Neural cell (in vitro differentiated cells): ENCODE measurements at regions not wholly inside any gene's neighbourhood (a gene's known extent, or its start where the extent isn't known, plus 50 kb on each side); places are given as distances from the start of the nearest gene placed in this dataset.

Experiments
- H2AFZ ChIP-seq: fragments of 200-600, 300-800 bp; sonication (generic), shearing (Covaris generic); 2 replicates; pipeline ENCODE4 v1.6.0; 2014; ENCODE audit warnings: low read depth, mild to moderate bottlenecking, antibody characterized with exemption, low read length, moderate library complexity
- H3F3A ChIP-seq: fragments of 200-600 bp; shearing (Covaris generic); 2 replicates; pipeline ENCODE4 v1.6.1; 2016; ENCODE audit warnings: mild to moderate bottlenecking, moderate library complexity, mixed read lengths, antibody characterized with exemption, low read length; ENCODE audit not compliant: insufficient read depth, poor library complexity, severe bottlenecking
- H3K27ac ChIP-seq: fragments of 200-600, 300-800 bp; sonication (generic), shearing (Covaris generic); 2 replicates; pipeline ENCODE4 v1.5.1; 2014; ENCODE audit warnings: mild to moderate bottlenecking, low read length, moderate library complexity
- H3K27me3 ChIP-seq: fragments of 300-800, 200-600 bp; sonication (generic), shearing (Covaris generic); 2 replicates; pipeline ENCODE4 v1.6.0; 2014; ENCODE audit warnings: mild to moderate bottlenecking, low read depth, low read length, moderate library complexity; ENCODE audit not compliant: insufficient read depth
- H3K36me3 ChIP-seq: fragments of 300-800, 200-600 bp; sonication (generic), shearing (Covaris generic); 2 replicates; pipeline ENCODE4 v1.5.1; 2014; ENCODE audit warnings: mild to moderate bottlenecking, antibody characterized with exemption, low read length, moderate library complexity; ENCODE audit not compliant: insufficient read depth
- H3K4me2 ChIP-seq: fragments of 300-800, 200-600 bp; sonication (generic), shearing (Covaris generic); 2 replicates; pipeline ENCODE4 v1.6.0; 2014; ENCODE audit warnings: mild to moderate bottlenecking, low read length
- H3K4me3 ChIP-seq: fragments of 300-800, 200-600 bp; sonication (generic), shearing (Covaris generic); 2 replicates; pipeline ENCODE4 v1.5.1; 2014; ENCODE audit warnings: mild to moderate bottlenecking, low read length, moderate library complexity
- H3K79me2 ChIP-seq: fragments of 200-600 bp; shearing (Covaris generic); replicated peaks from 2 replicates; pipeline ENCODE4 v1.6.0; 2014; ENCODE audit warnings: mild to moderate bottlenecking, low read length, moderate library complexity; ENCODE audit not compliant: insufficient read depth
- H3K9ac ChIP-seq: fragments of 300-800, 200-600 bp; sonication (generic), shearing (Covaris generic); 2 replicates; pipeline ENCODE4 v1.6.1; 2016; ENCODE audit warnings: mild to moderate bottlenecking, low read length, mixed read lengths
- H3K9me2 ChIP-seq: fragments of 200-600 bp; shearing (Covaris generic); 2 replicates; pipeline ENCODE4 v1.6.1; 2016; ENCODE audit warnings: mild to moderate bottlenecking, low read length, mixed read lengths; ENCODE audit not compliant: insufficient read depth
- H3K9me3 ChIP-seq: fragments of 200-600, 300-800 bp; sonication (generic), shearing (Covaris generic); 2 replicates; pipeline ENCODE4 v1.6.1; 2016; ENCODE audit warnings: mild to moderate bottlenecking, mixed run types, low read length, moderate library complexity, mixed read lengths
- H4K20me1 ChIP-seq: fragments of 200-600 bp; shearing (Covaris generic); 2 replicates; pipeline ENCODE4 v1.6.1; 2016; ENCODE audit warnings: mild to moderate bottlenecking, mixed run types; ENCODE audit not compliant: insufficient read depth
- EP300 ChIP-seq: fragments of 450-650 bp; conservative IDR thresholded peaks from 2 replicates; pipeline ENCODE4 v1.6.1; 2014; ENCODE audit warnings: antibody characterized with exemption, mild to moderate bottlenecking, moderate library complexity; ENCODE audit not compliant: poor library complexity, severe bottlenecking
- EZH2 ChIP-seq: fragments of 200-600, 300-800 bp; shearing (Covaris generic), sonication (generic); IDR thresholded peaks from 2 replicates; pipeline ENCODE4 v1.6.1; 2014; ENCODE audit warnings: antibody characterized with exemption, low read length, borderline replicate concordance, mild to moderate bottlenecking; ENCODE audit not compliant: insufficient read depth, poor library complexity, severe bottlenecking
- MXI1 ChIP-seq: fragments of 450-650 bp; conservative IDR thresholded peaks from 2 replicates; pipeline ENCODE4 v1.6.1; 2014; ENCODE audit warnings: antibody characterized with exemption, mild to moderate bottlenecking; ENCODE audit not compliant: poor library complexity, severe bottlenecking
- POLR2AphosphoS5 ChIP-seq: IDR thresholded peaks from 2 replicates; pipeline ENCODE4 v1.6.1; 2012
- SMC3 ChIP-seq: fragments of 450-650 bp; conservative IDR thresholded peaks from 2 replicates; pipeline ENCODE4 v1.6.1; 2014; ENCODE audit warnings: antibody characterized with exemption, mild to moderate bottlenecking, moderate library complexity; ENCODE audit not compliant: poor library complexity
- TF ChIP-seq, protein P1 (sequence below): fragments of 450-650 bp; IDR thresholded peaks from 2 replicates; pipeline ENCODE4 v1.5.1; 2014; ENCODE audit warnings: antibody characterized with exemption, mild to moderate bottlenecking, moderate library complexity; ENCODE audit not compliant: poor library complexity, severe bottlenecking
- TF ChIP-seq, protein P2 (sequence below): IDR thresholded peaks from 2 replicates; pipeline ENCODE4 v1.6.1; 2012; ENCODE audit warnings: borderline replicate concordance

- no peak overlapping the region for H2AFZ ChIP-seq
- H3K27ac ChIP-seq, result no peak overlapping the region
- no peak overlapping the region for H3K4me2 ChIP-seq
- no peaks in the 10 kb centered on the region for H4K20me1 ChIP-seq
- no peaks in the 10 kb centered on the region for H3F3A ChIP-seq
- H3K36me3 ChIP-seq, result no peaks in the 10 kb centered on the region
- H3K9me3 ChIP-seq, result no peaks in the 10 kb centered on the region
- no peaks in the 10 kb centered on the region for H3K27me3 ChIP-seq
- H3K79me2 ChIP-seq, result no peaks in the 10 kb centered on the region
- no peak overlapping the region for H3K4me3 ChIP-seq
- H3K9me2 ChIP-seq, result no peaks in the 10 kb centered on the region
- H3K9ac ChIP-seq, result no peak overlapping the region
- TF ChIP-seq MXI1, result no peak
- TF ChIP-seq, protein P1, sequence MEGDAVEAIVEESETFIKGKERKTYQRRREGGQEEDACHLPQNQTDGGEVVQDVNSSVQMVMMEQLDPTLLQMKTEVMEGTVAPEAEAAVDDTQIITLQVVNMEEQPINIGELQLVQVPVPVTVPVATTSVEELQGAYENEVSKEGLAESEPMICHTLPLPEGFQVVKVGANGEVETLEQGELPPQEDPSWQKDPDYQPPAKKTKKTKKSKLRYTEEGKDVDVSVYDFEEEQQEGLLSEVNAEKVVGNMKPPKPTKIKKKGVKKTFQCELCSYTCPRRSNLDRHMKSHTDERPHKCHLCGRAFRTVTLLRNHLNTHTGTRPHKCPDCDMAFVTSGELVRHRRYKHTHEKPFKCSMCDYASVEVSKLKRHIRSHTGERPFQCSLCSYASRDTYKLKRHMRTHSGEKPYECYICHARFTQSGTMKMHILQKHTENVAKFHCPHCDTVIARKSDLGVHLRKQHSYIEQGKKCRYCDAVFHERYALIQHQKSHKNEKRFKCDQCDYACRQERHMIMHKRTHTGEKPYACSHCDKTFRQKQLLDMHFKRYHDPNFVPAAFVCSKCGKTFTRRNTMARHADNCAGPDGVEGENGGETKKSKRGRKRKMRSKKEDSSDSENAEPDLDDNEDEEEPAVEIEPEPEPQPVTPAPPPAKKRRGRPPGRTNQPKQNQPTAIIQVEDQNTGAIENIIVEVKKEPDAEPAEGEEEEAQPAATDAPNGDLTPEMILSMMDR, result no peak
- no peak for TF ChIP-seq SMC3
These were observed 194.9 kb downstream of the ETV1 start for GRCh38 chr7:13794581-13794980.

DNA sequence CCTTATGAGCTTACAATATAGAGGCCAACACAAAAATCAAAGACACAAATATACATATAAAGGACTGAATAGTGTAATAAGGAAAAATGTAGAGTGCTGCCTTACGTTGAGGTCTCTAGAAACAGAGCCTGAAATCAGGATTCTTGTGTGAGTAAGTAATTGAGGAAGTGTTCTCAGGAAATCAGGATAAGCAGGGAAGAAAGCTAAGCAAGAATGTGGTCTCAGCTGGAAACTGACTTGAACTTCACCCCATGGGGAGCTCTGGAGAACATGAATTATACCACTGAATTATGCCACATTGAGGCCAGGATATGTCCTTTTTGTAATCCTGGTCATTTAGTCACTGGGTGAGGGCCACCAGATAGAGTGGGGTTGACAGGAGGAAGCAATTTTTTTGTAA lies 191.9 kb downstream of the ETV1 start:
- Histone ChIP-seq H3K9me2 (no peaks in the 10 kb centered on the region), H3K27me3 (no peaks in the 10 kb centered on the region), H4K20me1 (no peaks in the 10 kb centered on the region), H3K9ac (no peak overlapping the region), H3K4me3 (no peak overlapping the region), H3K79me2 (no peaks in the 10 kb centered on the region), H3K36me3 (no peaks in the 10 kb centered on the region), H3K27ac (no peak overlapping the region), H3K9me3 (no peaks in the 10 kb centered on the region), H3K4me2 (no peak overlapping the region), H3F3A (no peaks in the 10 kb centered on the region), H2AFZ (no peak overlapping the region)
- TF ChIP-seq EP300 (no peak), EZH2 (no peak), SMC3 (no peak), MXI1 (no peak), POLR2AphosphoS5 (no peak)
- TF ChIP-seq, protein P1, result no peak
- TF ChIP-seq, protein P2, sequence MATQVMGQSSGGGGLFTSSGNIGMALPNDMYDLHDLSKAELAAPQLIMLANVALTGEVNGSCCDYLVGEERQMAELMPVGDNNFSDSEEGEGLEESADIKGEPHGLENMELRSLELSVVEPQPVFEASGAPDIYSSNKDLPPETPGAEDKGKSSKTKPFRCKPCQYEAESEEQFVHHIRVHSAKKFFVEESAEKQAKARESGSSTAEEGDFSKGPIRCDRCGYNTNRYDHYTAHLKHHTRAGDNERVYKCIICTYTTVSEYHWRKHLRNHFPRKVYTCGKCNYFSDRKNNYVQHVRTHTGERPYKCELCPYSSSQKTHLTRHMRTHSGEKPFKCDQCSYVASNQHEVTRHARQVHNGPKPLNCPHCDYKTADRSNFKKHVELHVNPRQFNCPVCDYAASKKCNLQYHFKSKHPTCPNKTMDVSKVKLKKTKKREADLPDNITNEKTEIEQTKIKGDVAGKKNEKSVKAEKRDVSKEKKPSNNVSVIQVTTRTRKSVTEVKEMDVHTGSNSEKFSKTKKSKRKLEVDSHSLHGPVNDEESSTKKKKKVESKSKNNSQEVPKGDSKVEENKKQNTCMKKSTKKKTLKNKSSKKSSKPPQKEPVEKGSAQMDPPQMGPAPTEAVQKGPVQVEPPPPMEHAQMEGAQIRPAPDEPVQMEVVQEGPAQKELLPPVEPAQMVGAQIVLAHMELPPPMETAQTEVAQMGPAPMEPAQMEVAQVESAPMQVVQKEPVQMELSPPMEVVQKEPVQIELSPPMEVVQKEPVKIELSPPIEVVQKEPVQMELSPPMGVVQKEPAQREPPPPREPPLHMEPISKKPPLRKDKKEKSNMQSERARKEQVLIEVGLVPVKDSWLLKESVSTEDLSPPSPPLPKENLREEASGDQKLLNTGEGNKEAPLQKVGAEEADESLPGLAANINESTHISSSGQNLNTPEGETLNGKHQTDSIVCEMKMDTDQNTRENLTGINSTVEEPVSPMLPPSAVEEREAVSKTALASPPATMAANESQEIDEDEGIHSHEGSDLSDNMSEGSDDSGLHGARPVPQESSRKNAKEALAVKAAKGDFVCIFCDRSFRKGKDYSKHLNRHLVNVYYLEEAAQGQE, result no peak
